ENCODE measurements at regions not wholly inside any gene's neighbourhood (a gene's known extent, or its start where the extent isn't known, plus 50 kb on each side); places are given as distances from the start of the nearest gene placed in this dataset.

DNA sequence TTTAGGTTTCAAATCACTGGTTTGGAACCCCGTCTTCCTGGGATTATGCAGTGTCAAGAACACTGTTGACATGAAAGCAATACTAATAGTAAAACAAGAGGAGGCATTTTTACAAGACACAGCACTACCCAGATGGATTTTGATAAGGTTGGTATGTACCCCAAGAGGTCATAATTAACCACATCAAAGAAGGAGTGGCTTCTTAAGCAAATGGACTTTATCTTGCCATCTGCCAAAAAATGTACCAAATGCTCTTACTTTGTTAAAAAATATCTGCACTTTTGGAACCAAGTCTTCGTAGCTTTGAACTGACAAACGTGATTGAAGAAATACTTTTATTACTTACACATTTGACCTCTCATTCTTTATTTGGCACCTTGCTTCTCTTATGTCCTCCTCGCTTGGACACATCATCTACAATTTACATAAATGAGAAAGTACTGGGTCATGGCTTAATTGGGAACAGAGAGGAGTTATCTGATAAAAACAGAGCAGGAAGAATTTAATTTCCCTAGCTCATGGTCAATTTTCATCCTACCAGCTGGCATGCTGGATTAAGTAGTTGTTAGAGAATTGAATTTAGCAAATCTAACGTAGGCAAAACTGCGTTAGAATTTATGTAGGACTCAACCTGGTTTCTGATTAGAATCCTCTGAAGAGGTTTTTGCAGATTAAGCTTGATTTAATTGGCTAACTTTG is 54.5 kb upstream of the PRICKLE1 start:
- POLR2A ChIA-PET = no interaction called here
- CTCF ChIA-PET = interaction anchor here (0.7 kb wide), 1 partner anchor 697 kb away, joined by 3 read pairs; no protein-coding TSS in a partner anchor
- Histone ChIP-seq H3K4me3 (ENCODE audit: low read depth, low read length) (no peak overlapping the region), H3K27ac (ENCODE audit: extremely low read depth, low read depth, low read length) (no peak overlapping the region), H3K36me3 (ENCODE audit: control insufficient read depth in 2 of 2, insufficient read depth in 1 of 2, low read length in 2 of 2) (no peaks in the 10 kb centered on the region), H3K4me1 (ENCODE audit: control insufficient read depth, insufficient read depth, low read length) (no peaks in the 10 kb centered on the region), H3K9me3 (ENCODE audit: control insufficient read depth, insufficient read depth, low read depth, low read length) (no peaks in the 10 kb centered on the region)
- TF ChIP-seq SALL2 (tag by site-specific recombination; IDR thresholded peaks at IDR 0.05; ENCODE audit: borderline replicate concordance) (no peak), ZBTB48 (tag by site-specific recombination; IDR thresholded peaks at IDR 0.05) (no peak), ZNF629 (tag by site-specific recombination; IDR thresholded peaks at IDR 0.05) (no peak), ZNF155 (tag by site-specific recombination; IDR thresholded peaks at IDR 0.05) (no peak), SP7 (tag by site-specific recombination; IDR thresholded peaks at IDR 0.05) (no peak), BCL11A (tag by site-specific recombination; IDR thresholded peaks at IDR 0.05; ENCODE audit: low read depth) (no peak), ZSCAN23 (tag by site-specific recombination; IDR thresholded peaks at IDR 0.05) (no peak), ZFHX2 (tag by site-specific recombination; conservative IDR thresholded peaks at IDR 0.05) (no peak), HOXA7 (CRISPR knock-in tag; IDR thresholded peaks at IDR 0.05; ENCODE audit: borderline replicate concordance) (no peak)
- TF ChIP-seq, protein P1, sequence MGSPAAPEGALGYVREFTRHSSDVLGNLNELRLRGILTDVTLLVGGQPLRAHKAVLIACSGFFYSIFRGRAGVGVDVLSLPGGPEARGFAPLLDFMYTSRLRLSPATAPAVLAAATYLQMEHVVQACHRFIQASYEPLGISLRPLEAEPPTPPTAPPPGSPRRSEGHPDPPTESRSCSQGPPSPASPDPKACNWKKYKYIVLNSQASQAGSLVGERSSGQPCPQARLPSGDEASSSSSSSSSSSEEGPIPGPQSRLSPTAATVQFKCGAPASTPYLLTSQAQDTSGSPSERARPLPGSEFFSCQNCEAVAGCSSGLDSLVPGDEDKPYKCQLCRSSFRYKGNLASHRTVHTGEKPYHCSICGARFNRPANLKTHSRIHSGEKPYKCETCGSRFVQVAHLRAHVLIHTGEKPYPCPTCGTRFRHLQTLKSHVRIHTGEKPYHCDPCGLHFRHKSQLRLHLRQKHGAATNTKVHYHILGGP (tag by site-specific recombination; IDR thresholded peaks at IDR 0.05) = no peak
- TF ChIP-seq, protein P2, sequence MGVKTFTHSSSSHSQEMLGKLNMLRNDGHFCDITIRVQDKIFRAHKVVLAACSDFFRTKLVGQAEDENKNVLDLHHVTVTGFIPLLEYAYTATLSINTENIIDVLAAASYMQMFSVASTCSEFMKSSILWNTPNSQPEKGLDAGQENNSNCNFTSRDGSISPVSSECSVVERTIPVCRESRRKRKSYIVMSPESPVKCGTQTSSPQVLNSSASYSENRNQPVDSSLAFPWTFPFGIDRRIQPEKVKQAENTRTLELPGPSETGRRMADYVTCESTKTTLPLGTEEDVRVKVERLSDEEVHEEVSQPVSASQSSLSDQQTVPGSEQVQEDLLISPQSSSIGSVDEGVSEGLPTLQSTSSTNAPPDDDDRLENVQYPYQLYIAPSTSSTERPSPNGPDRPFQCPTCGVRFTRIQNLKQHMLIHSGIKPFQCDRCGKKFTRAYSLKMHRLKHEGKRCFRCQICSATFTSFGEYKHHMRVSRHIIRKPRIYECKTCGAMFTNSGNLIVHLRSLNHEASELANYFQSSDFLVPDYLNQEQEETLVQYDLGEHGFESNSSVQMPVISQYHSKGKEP (tag by site-specific recombination; IDR thresholded peaks at IDR 0.05) = no peak

DNA sequence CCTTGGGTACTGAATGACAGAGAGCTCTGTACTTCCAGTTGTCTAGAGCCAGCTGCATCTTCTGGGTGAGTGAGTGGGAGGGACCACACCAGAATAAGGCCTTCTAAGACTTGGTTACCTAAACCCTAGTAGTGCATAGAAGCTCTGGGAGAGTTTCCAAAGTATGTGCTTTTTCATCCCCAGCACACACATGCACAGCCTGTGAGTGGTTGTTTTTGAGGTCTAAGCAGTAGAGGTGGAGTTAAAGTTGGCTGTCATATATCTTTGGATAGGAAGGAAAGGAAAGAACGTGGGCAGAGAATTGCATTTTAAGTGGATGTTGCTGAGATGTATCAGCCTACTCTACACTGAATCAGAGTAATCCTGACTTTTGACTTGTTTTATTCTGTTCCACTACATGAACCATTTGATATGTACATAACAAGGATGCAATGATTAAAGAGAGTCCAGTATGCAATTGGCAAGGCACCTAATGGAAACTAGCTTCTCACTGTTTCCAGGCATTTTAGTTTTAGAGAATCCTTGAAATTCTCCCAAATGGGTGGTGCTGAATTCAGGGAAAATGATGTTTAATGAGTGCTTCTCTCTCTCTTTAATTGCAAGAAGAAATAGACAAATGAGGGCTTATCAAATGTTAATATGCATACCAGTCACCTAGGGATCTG is 51.8 kb upstream of the PRICKLE1 start:
- ChIA-PET CTCF (no interaction called here), POLR2A (no interaction called here)
- no peak overlapping the region for H3K27ac ChIP-seq (ENCODE audit: extremely low read depth, low read depth, low read length)
- H3K4me3 ChIP-seq (ENCODE audit: low read depth, low read length) = no peak overlapping the region
- no peaks in the 10 kb centered on the region for H3K9me3 ChIP-seq (ENCODE audit: control insufficient read depth, insufficient read depth, low read depth, low read length)
- H3K36me3 ChIP-seq (ENCODE audit: control insufficient read depth in 2 of 2, insufficient read depth in 1 of 2, low read length in 2 of 2) = no peaks in the 10 kb centered on the region
- H3K4me1 ChIP-seq (ENCODE audit: control insufficient read depth, insufficient read depth, low read length) = no peaks in the 10 kb centered on the region
- TF ChIP-seq, protein P3, sequence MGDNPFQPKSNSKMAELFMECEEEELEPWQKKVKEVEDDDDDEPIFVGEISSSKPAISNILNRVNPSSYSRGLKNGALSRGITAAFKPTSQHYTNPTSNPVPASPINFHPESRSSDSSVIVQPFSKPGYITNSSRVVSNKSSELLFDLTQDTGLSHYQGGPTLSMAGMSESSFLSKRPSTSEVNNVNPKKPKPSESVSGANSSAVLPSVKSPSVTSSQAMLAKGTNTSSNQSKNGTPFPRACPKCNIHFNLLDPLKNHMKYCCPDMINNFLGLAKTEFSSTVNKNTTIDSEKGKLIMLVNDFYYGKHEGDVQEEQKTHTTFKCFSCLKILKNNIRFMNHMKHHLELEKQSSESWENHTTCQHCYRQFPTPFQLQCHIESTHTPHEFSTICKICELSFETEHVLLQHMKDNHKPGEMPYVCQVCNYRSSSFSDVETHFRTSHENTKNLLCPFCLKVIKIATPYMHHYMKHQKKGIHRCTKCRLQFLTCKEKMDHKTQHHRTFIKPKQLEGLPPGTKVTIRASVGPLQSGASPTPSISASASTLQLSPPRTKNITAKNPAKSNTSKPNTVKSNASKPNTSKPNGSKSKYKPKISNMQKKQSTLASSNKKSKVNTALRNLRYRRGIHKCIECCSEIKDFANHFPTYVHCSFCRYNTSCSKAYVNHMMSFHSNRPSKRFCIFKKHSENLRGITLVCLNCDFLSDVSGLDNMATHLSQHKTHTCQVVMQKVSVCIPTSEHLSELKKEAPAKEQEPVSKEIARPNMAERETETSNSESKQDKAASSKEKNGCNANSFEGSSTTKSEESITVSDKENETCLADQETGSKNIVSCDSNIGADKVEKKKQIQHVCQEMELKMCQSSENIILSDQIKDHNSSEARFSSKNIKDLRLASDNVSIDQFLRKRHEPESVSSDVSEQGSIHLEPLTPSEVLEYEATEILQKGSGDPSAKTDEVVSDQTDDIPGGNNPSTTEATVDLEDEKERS (tag by site-specific recombination; IDR thresholded peaks at IDR 0.05) = no peak
- TF ChIP-seq, protein P4, sequence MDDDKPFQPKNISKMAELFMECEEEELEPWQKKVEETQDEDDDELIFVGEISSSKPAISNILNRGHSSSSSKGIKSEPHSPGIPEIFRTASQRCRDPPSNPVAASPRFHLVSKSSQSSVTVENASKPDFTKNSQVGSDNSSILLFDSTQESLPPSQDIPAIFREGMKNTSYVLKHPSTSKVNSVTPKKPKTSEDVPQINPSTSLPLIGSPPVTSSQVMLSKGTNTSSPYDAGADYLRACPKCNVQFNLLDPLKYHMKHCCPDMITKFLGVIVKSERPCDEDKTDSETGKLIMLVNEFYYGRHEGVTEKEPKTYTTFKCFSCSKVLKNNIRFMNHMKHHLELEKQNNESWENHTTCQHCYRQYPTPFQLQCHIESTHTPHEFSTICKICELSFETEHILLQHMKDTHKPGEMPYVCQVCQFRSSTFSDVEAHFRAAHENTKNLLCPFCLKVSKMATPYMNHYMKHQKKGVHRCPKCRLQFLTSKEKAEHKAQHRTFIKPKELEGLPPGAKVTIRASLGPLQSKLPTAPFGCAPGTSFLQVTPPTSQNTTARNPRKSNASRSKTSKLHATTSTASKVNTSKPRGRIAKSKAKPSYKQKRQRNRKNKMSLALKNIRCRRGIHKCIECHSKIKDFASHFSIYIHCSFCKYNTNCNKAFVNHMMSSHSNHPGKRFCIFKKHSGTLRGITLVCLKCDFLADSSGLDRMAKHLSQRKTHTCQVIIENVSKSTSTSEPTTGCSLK (tag by site-specific recombination; IDR thresholded peaks at IDR 0.05) = no peak
- no peak for TF ChIP-seq KLF16 (tag by site-specific recombination; IDR thresholded peaks at IDR 0.05)
- TF ChIP-seq, protein P5, sequence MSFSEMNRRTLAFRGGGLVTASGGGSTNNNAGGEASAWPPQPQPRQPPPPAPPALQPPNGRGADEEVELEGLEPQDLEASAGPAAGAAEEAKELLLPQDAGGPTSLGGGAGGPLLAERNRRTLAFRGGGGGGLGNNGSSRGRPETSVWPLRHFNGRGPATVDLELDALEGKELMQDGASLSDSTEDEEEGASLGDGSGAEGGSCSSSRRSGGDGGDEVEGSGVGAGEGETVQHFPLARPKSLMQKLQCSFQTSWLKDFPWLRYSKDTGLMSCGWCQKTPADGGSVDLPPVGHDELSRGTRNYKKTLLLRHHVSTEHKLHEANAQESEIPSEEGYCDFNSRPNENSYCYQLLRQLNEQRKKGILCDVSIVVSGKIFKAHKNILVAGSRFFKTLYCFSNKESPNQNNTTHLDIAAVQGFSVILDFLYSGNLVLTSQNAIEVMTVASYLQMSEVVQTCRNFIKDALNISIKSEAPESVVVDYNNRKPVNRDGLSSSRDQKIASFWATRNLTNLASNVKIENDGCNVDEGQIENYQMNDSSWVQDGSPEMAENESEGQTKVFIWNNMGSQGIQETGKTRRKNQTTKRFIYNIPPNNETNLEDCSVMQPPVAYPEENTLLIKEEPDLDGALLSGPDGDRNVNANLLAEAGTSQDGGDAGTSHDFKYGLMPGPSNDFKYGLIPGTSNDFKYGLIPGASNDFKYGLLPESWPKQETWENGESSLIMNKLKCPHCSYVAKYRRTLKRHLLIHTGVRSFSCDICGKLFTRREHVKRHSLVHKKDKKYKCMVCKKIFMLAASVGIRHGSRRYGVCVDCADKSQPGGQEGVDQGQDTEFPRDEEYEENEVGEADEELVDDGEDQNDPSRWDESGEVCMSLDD (tag by site-specific recombination; IDR thresholded peaks at IDR 0.05) = no peak
- TF ChIP-seq, protein P6, sequence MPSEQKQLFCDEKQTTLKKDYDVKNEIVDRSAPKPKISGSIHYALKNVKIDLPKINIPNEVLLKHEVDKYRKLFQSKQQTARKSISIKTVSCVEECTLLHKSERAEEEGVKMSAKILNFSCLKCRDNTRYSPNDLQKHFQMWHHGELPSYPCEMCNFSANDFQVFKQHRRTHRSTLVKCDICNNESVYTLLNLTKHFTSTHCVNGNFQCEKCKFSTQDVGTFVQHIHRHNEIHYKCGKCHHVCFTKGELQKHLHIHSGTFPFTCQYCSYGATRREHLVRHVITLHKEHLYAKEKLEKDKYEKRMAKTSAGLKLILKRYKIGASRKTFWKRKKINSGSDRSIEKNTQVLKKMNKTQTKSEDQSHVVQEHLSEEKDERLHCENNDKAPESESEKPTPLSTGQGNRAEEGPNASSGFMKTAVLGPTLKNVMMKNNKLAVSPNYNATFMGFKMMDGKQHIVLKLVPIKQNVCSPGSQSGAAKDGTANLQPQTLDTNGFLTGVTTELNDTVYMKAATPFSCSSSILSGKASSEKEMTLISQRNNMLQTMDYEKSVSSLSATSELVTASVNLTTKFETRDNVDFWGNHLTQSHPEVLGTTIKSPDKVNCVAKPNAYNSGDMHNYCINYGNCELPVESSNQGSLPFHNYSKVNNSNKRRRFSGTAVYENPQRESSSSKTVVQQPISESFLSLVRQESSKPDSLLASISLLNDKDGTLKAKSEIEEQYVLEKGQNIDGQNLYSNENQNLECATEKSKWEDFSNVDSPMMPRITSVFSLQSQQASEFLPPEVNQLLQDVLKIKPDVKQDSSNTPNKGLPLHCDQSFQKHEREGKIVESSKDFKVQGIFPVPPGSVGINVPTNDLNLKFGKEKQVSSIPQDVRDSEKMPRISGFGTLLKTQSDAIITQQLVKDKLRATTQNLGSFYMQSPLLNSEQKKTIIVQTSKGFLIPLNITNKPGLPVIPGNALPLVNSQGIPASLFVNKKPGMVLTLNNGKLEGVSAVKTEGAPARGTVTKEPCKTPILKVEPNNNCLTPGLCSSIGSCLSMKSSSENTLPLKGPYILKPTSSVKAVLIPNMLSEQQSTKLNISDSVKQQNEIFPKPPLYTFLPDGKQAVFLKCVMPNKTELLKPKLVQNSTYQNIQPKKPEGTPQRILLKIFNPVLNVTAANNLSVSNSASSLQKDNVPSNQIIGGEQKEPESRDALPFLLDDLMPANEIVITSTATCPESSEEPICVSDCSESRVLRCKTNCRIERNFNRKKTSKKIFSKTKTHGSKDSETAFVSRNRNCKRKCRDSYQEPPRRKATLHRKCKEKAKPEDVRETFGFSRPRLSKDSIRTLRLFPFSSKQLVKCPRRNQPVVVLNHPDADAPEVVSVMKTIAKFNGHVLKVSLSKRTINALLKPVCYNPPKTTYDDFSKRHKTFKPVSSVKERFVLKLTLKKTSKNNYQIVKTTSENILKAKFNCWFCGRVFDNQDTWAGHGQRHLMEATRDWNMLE (tag by site-specific recombination; conservative IDR thresholded peaks at IDR 0.05; ENCODE audit: low read depth) = no peak
- TF ChIP-seq ZSCAN30 (tag by site-specific recombination; IDR thresholded peaks at IDR 0.05) = no peak
